NCI-H69 (cell line): ENCODE measurements at regions not wholly inside any gene's neighbourhood (a gene's known extent, or its start where the extent isn't known, plus 50 kb on each side); places are given as distances from the start of the nearest gene placed in this dataset.
"Not testable (repeated sequence)": the region's sequence is repeated elsewhere in the genome, so short reads cannot be mapped to it uniquely, and the experiment has no call there.

ENCODE experiments used
- DNase-seq: peaks from one replicate; lab custom pipeline; 2025; lab: John Stamatoyannopoulos, UW

GRCh38 chr11:57047610-57048009 lies 58.9 kb downstream of the OR5AK2 start:
- no peak for DNase-seq

GRCh38 chr11:57049749-57050148 lies 61.0 kb downstream of the OR5AK2 start:
- no peak for DNase-seq

GRCh38 chr11:57054817-57055216 lies 66.1 kb downstream of the OR5AK2 start:
- no peak for DNase-seq

DNA sequence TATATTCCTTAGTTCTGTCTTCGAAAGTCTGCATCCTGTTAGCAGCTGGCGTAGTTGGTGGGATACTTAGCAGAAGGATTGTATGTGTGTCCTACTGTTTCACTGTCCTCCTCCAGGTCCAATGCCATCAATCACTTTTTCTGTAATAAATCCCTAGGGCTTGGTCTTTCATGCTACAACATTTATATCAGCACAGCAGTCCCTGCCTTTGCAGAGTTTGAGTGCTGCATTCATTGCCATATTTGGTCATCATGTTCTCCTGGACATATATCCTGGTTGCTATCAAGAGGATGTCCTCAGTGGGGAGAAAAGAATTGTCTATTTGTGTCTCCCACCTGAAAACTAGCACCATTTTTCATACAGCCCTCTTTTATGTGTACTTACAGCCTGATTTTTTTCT lies 67.0 kb downstream of the OR5AK2 start:
- DNase-seq, result no peak

- DNase-seq, result no peak
Measured at GRCh38 chr11:57056735-57057134, 68.0 kb downstream of the OR5AK2 start.

DNA sequence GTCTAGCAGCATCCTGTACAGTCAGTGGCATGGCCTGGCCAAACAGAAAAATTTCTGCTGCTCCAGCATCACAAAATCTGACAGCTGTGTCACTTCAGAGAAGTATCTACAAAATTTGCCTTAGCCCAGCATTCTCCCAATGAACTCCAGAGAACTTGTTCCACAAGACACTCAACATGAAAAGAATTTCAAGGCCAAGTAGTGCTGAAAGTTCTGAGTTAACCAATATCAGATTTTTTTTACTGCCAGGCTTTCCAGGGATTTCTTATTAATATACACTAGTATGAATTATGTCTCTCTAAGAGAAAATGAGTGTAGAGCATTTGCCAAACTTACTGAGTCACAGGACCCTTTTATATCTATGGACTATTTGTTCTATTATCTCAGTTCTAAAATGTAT lies 68.8 kb downstream of the OR5AK2 start:
- no peak for DNase-seq

DNA sequence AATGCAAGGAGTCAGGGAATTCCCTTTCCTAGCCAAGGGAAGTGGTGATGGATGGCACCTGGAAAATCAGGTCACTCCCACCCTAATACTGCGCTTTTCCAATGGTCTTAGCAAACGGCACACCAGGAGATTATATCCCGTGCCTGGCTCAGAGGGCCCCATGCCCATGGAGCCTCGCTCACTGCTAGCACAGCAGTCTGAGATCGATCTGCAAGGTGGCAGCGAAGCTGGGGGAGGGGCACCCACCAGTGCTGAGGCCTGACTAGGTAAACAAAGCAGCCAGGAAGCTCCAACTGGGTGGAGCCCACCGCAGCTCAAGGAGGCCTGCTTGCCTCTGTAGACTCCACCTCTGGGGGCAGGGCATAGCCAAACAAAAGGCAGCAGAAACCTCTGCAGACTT lies 74.2 kb downstream of the OR5AK2 start:
- DNase-seq, result not testable (repeated sequence)

DNA sequence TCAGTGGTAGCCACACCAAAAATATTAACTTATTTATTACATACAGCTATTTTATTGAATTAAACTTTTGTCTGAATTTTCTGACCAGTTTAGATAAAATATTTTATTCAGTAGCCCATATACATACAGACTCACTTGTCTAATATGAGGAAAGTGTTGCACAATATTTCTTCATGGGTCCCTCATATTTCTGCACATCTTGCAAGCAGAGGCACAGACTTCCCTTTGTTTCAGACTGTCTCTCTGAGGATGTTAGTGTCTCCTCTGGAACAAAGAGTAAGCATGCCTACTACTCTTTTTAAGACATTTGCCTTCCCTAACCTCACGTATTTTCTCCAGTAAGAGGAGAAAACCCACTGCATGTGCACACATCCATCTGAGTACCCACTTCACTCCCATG lies 81.2 kb downstream of the OR5AK2 start:
- DNase-seq, result no peak

DNA sequence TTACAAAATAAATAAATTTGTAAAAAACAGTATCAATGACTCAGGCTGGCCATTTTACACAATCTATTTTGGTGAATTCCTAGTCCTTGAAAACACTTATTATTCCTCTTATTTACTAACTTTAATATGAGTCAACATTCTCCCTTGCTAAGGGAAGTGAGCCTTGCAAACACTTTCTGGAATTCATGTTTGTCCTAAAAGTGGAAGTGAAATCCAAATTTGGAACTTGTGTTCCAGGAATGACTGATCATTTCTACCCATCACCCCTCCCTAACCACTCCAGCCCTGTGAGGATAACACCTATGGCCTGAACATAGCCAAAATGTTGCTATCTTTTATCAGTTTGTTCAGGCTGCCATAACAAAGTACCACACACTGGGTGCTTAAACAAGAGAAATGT lies 83.1 kb downstream of the OR5AK2 start:
- no peak for DNase-seq

- no peak for DNase-seq
Measured at GRCh38 chr11:57072640-57073039, 83.9 kb downstream of the OR5AK2 start.

DNA sequence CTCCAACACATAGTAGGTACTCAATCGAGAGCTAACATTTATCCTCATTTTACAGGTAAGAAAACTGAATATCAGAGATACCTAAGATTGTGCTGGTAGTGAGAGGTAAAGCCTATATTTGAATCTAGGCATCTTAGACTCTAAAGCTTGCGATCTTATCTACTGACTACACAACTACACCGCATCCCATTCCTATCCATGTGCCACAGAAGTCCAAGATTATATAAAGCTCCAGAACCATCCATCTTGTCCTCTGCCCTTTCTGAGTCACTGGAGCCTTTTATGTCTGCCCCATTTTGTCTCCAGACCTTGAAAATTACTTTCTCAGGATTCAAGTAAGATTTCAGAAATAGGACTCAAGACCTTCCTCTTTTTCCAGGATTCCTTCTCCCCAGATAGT lies 84.4 kb downstream of the OR5AK2 start:
- DNase-seq, result no peak

DNA sequence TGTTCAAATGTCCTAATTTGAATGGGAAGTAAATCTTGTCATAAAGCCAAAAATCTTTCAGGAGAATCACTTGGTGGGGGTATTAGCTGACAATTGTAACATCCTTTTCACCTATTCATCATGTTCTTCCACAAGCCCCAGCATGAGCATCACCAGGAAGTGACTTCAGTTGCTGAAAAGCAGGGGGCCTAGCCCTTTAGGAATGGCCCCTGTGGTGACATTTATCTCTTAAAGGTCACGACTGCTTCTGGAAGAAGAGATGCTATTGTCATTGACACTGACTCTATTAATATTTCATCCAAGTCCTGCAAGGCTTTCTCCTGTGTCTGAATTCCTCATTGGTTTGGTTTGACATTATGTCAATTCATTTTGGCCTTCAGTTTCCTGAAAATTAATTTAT lies 92.6 kb downstream of the OR5AK2 start:
- no peak for DNase-seq

GRCh38 chr11:57082125-57082524 lies 93.4 kb downstream of the OR5AK2 start:
- DNase-seq, result no peak

- no peak for DNase-seq
Measured at GRCh38 chr11:57083641-57084385, 95.1 kb downstream of the OR5AK2 start.

GRCh38 chr11:57085611-57086010 lies 96.1 kb upstream of the LRRC55 start:
- DNase-seq, result no peak

DNA sequence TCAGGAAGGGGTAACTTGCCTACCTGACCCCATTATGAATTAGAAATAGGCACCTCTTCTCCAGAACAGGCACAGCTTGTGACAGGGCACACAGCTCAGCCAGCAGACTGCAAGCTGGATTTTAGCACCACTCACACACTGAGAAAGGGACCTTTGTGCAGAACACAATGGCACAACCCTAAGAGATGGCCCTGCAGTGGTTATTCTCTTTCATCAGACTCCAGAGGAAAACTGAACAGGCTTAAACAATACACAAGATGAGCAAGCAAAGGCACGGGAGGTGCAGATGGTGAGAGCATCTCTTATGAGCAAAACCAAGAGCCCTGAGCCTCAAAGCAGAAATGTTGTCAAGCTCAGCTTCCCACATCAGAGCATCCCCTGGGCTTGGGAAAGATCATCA lies 93.8 kb upstream of the LRRC55 start:
- no peak for DNase-seq

- DNase-seq, result no peak
Measured at GRCh38 chr11:57092028-57092698, 89.6 kb upstream of the LRRC55 start.

DNA sequence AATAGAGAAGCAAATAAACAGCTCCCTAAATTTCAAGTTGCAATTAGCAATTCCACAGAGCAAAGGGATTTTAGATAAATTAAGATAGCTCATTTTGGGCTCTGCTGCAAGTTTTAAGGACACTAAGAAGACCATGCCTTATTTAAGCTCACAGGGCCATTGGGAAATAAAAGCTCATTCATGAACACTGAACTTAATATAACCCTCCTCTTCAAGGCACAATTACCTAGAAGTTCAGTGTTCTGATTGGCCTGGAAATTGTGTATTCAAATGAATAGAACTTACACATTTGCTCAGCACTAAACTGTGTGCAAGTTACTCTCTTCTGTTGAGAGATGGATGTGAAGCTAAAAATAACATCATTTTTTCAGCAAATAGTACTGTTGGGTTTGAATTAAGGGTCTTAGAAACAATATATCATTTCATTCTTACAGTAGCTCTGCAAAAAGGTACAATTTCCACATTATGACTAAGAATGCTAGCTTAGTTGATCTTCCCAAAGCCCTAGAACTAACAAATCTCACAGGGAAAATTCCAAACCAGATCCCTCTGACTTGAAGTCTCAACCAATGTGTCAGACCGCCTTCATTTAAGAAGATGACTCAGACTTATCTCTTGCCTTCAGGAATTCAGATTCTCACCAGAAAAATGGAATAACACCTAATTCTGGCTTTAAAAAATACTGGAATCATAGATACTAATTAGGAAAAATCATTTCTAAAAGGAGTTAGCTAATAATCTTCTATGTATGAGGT lies 87.4 kb upstream of the LRRC55 start:
- DNase-seq, result no peak

- DNase-seq, result no peak
Measured at GRCh38 chr11:57095417-57095816, 86.3 kb upstream of the LRRC55 start.

DNA sequence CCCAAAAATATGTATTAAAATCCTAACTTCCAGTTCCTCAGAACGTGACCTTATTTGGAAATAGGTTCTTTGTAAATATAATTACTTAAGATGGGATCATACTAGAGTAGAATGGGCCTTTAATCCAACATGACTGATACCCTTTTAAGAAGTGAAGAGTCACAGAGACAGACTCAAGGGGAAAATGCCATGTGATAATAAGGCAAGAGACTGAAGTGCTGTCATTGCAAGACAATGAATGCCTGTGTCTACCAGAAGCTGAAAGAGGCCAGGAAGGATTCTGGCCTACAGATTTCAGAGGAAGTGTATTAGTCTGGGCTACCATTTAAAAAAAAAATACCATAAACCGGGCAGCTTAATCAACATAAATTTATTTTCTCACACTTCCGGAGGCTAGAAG lies 85.9 kb upstream of the LRRC55 start:
- no peak for DNase-seq

DNA sequence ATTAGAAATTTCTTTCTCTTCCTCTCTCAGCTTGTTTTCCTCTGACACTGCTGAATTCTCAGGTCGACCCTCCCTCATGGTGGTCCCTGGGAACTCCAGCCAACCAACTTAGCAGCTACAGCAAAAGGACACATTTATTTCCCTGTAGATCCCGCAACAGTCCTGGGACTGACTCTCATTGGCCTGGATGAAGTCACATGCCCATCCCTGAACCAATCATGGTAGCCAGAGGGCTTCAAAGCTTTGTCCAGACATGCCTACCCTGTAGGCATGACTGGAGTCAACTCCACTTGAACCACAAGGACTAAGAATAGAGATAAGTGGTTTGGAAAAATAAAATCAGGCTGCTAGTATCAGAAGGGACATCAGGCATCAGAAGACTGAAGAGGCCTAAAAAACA lies 84.6 kb upstream of the LRRC55 start:
- DNase-seq, result no peak

GRCh38 chr11:57098191-57098590 lies 83.6 kb upstream of the LRRC55 start:
- no peak for DNase-seq
